HG03571 (cell line): ENCODE measurements at regions not wholly inside any gene's neighbourhood (a gene's known extent, or its start where the extent isn't known, plus 50 kb on each side); places are given as distances from the start of the nearest gene placed in this dataset.

Experiments used
- ATAC-seq: cut with Tn5 transposase; IDR thresholded peaks from one replicate; pipeline ENCODE4 v1.9.1; 2021; ENCODE audit not compliant: unreplicated experiment

- no peak for ATAC-seq
These were observed 77.1 kb downstream of the CMPK2 start for GRCh38 chr2:6788614-6789013.

DNA sequence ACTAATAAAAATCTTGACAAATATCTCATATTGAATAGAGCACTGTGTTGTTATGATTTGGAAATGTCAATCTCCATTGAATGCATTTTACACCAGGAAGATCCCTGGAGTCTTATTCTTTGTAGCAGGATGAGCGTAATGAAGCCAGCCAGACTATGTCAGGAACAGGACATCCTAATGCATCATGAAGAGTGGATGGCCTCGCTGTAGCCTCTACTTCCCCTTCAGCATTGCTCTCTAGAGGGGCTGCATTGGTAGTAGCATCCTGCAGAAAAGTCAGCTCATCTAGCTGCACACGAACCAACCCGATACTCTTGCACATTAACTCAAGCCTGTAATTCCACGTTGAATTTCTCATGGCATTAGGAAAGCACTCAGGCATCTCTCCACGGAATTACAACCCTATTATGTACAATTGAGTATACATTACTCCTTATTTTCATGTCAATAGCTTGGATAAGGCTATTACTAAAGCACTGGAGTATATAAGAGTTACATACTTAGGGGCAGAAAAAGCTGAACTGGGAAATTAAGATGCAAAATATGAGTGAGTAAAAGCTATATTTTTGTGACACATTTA lies 76.1 kb downstream of the CMPK2 start:
- ATAC-seq = no peak

GRCh38 chr2:6791682-6792081 lies 74.0 kb downstream of the CMPK2 start:
- no peak for ATAC-seq

DNA sequence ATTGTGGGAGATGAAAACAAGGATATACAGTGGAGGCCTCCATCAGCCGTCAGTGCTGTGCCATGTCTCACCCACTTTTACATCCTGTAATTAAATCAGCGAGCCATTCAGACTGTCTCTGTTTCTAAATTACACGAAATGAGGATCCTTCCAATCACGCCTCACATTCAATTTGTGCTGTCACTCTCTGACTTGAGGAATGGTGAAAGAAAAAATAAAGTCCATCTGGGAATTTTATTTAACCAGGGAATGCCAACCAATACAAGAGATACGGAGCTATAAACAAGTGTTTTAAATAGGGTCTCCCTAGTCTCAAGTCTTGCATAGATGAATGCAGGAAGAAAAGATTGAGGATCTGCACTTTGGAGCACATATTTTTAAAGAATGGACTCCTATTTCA lies 72.8 kb downstream of the CMPK2 start:
- ATAC-seq = no peak

DNA sequence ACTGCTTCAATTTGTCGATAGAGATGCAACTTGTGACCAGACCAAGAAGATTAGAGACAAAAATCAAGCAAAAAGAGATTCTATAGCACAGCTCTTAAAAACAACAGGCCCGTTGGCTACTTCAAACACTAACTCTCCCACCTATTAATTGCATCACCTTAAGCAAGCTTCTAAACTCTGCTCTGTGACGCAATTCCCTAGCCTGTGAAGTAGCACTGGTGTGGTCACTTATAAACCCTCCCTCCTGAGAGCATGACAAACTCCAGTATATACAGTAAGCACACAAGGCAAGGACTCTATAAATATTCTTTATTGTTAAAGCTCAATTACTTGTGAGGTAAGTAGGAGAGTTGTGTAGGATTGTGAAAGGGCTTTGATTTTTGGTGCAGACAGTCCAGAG lies 72.3 kb downstream of the CMPK2 start:
- ATAC-seq = no peak

- no peak for ATAC-seq
These were observed 71.8 kb downstream of the CMPK2 start for GRCh38 chr2:6793913-6794312.

DNA sequence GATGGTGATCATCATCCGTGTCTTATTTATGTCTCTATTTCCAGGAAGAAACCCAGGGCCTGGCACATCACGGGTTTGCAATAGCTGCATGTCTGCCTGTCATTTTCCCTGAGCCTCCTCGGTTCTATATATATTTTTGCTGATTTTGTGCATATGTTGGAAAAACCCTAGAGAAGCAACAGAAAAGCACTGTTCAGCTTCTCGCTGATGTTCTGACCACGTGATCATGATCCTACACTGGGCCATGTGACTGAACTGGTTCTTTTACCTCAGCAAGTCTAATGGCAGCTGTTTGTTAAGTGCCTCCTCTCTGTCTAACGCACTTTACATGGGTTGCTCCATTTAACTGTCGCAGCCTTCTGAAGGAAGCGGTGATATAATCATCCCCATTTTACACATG lies 71.3 kb downstream of the CMPK2 start:
- ATAC-seq = no peak
